Endothelial cell of hepatic sinusoid (primary cell): ENCODE measurements at regions not wholly inside any gene's neighbourhood (a gene's known extent, or its start where the extent isn't known, plus 50 kb on each side); places are given as distances from the start of the nearest gene placed in this dataset.

Source experiments
- in situ Hi-C: cut with HindIII; loops from 2 replicates; pipeline ENCODE4 v1.10.0; 2017; ENCODE audit warnings: low sequenced_read_pairs

DNA sequence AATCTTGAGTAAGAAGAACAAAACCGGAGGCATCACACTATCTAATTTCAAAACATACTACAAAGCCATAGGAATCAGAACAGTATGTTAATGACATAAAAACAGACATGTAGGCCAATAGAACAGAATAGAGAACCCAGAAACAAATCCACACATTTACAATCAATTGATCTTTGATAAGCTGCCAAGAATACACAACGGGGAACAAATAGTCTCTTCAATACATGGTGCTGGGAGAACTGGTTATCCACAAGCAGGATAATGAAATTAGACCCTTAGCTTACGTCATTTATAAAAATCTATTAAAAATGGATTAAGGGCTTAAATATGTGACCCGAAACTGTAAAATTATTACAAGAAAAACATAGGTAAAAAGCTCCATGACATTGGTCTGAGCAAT lies 417.7 kb downstream of the INSC start:
- in situ Hi-C loops, result no loop called here

DNA sequence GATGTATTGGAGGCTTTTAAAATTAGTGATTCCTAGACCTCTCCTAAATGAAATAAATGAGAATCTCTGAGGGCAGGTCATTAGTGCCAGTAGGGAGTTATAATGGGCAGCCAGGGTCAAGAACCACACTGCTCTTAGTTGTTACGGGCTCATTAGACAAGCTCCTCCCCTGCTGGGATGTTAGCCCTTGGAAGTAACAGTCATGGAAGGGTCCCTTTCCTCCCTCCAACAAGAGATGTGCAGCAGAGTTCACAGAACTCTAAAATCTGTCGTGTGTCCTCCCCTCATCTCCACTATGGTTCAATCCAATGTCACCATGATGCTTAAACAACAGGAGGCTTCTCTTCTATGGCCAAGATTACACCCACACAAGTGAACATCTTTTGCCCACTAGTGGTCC lies 419.5 kb downstream of the INSC start:
- in situ Hi-C loops, result no loop called here

DNA sequence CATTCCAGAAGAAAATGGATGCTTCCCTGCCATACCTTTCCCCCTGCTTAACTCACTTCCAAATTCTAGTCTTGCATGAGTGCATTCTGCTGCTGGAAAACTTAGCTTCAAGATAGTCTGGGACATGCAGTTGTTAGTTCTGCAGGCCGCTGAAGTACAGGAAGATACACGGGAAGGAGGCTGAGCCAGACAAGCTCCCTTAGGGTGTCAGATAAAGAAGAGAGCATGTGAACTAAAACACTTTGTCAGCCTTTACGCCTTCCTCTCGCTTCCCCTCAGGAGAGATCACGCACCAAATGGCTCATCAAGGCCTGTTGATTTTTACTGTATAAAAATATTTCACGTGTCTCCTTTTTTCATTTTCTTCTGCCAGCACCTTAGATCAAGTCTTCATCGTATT lies 420.7 kb downstream of the INSC start:
- in situ Hi-C loops, result no loop called here

DNA sequence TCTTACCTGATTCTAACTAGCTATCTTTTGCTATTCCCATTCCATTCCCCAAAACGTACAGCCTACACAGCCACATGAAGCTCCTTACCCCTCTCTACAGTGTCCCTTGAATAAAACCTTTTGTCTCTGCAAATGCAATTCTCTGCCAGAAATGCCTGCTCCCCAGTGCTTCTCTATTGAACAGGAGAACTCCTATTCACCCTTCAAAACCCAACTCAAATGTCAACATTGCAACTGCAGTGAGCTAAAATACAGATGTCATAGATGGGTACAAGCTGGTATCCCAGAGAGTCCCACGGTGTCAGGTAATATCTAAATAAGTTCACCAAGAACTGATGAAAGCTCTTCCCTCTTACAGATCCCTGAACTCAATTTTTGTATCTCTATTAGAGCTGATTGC lies 421.7 kb downstream of the INSC start:
- in situ Hi-C loops, result no loop called here

- in situ Hi-C loops, result no loop called here
Measured at GRCh38 chr11:15539645-15540044, 424.9 kb downstream of the INSC start.

- in situ Hi-C loops, result no loop called here
Measured at GRCh38 chr11:15541079-15541478, 426.4 kb downstream of the INSC start.

DNA sequence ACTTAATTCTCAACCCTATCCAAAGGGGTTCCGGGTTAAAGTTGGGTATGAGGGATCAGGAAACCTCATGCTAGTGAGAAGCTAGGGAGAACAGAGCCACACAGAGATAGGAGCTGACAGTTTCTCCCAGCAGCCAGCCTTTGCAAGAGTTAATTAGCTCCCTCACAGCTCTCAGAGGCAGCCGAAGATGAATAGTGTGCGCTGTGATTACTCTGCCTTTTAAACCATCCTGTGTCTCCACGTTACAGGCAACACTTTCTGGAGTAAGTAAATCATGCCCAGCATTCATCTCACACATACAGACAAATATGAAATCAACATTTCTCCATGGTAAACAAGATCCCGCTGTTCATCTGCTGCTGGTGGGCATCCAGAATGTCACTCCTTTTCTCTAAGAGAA lies 429.6 kb downstream of the INSC start:
- in situ Hi-C loops, result no loop called here

GRCh38 chr11:15547685-15548084 lies 433.0 kb downstream of the INSC start:
- in situ Hi-C loops, result no loop called here

- in situ Hi-C loops, result no loop called here
Measured at GRCh38 chr11:15551901-15552851, 437.5 kb downstream of the INSC start.

- in situ Hi-C loops, result no loop called here
Measured at GRCh38 chr11:15555161-15555560, 440.4 kb downstream of the INSC start.

DNA sequence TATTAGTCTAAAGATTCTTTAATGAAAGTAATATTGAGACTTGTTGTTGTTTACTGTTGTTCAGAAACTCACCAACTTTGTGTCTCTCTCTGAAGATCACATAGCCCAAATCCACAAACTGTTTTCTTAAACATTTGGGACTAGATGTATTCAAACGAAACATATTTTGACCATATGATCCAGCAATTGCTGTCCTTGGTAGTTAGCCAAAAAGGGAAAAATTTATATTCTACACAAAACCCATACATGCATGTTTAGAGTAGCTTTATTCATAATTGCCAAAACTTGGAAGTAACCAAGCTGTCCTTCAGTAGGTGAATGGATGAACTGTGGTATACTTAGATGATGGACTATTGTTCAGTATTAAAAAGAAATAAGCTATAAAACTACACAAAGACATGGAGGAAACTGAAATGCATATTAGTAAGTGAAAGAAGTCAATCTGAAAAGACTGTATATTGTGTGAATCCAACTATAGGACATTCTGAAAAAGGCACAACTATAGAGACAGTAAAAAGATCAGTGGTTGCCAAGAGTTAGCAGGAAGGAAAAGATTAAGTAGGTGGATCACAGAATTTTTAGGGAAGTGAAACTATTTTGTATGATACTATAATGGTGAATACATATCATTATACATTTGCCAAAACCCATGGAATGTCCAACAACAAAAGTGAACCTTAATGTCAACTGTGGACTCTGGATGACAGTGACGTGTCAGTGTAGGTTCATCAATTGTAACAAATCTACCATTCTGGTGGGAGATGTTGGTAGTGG lies 442.9 kb downstream of the INSC start:
- in situ Hi-C loops, result no loop called here

DNA sequence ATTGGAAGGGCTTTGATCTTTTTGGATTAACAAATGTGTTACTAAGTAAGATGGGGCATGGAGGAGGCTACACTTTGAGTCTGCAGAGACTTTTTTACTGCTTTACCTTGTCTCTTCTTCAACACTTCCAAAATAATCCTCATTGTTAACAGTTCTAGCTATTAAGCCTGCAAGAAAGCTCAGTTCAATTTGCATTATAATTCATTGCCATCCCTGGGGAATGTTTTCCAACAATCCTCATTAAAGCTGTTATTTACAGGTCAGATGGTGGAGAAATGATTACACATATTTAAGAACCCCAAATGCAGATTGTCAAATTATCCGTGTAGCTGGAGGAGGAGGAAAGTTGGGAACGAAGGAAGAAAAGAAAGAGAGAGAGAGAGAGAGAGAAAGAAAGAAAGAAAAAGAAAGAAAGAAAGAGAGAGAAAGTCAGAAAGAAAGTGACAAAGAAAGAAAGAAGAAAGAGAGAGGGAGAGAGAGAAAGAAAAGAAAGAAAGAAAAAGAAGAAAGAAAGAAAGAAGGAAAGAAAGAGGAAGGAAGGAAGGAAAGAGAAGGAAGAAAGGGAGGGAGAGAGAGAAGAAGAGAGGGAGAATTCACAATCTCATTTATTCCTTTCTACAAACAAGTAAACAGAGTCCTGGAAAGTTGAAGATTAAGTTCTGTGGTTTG lies 443.9 kb downstream of the INSC start:
- in situ Hi-C loops, result no loop called here

- in situ Hi-C loops, result no loop called here
Measured at GRCh38 chr11:15560689-15561467, 446.2 kb downstream of the INSC start.

GRCh38 chr11:15562230-15562629 lies 447.5 kb downstream of the INSC start:
- in situ Hi-C loops, result no loop called here

DNA sequence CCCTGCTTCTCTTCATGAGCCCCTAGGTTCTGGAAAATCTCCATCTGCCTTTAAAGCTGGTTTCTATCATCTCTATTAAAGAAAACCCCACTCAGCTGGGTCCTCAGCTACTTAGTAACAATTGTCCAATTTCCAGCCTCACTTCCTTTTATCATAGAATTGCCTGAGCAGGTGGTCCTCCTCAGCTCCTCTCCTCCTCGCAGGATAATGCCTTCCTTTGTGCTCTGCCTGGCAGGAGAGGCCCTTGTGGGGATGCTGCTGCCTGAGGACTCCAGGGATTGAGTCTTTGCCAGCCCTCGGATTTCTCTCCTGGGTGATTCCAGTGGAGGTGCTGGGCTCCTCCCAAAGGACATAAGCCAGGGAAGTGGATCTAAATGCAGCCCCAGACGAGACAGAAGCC lies 448.3 kb downstream of the INSC start:
- in situ Hi-C loops, result no loop called here

- in situ Hi-C loops, result no loop called here
Measured at GRCh38 chr11:15565880-15566279, 451.2 kb downstream of the INSC start.

- in situ Hi-C loops, result no loop called here
Measured at GRCh38 chr11:15568440-15568839, 453.7 kb downstream of the INSC start.

- in situ Hi-C loops, result no loop called here
Measured at GRCh38 chr11:15569305-15570025, 454.7 kb downstream of the INSC start.

GRCh38 chr11:15575409-15575808 lies 460.7 kb downstream of the INSC start:
- in situ Hi-C loops, result no loop called here

GRCh38 chr11:15576769-15577168 lies 462.0 kb downstream of the INSC start:
- in situ Hi-C loops, result no loop called here
